Stimulated activated CD4-positive, alpha-beta T cell treated with anti-CD3 and anti-CD28 coated beads, Interleukin-4, amount 100 ng/mL, for 24 hours (primary cell): ENCODE measurements at regions not wholly inside any gene's neighbourhood (a gene's known extent, or its start where the extent isn't known, plus 50 kb on each side); places are given as distances from the start of the nearest gene placed in this dataset.
A peak's percentile ranks its signal among the peaks of the same experiment; 100 is the strongest.

Experiments used
- DNase-seq: peaks from one replicate; pipeline ENCODE4 v3.0.0-alpha.2; 2020

GRCh38 chr12:4045786-4046494, 172.7 kb upstream of the PARP11 start:
- DNase-seq, result no peak

GRCh38 chr12:4044736-4045730, 171.8 kb upstream of the PARP11 start:
- DNase-seq, result no peak

GRCh38 chr12:4044101-4044500, 170.9 kb upstream of the PARP11 start:
- DNase-seq, result no peak

GRCh38 chr12:4041187-4041885, 168.1 kb upstream of the PARP11 start:
- no peak for DNase-seq

GRCh38 chr12:4039931-4040330, 166.7 kb upstream of the PARP11 start:
- no peak for DNase-seq

GRCh38 chr12:4037747-4038312, 164.6 kb upstream of the PARP11 start:
- no peak for DNase-seq

GRCh38 chr12:4036671-4037271, 163.6 kb upstream of the PARP11 start:
- DNase-seq, result no peak

- no peak for DNase-seq
Measured at GRCh38 chr12:4034921-4035320, 161.7 kb upstream of the PARP11 start.

- no peak for DNase-seq
Measured at GRCh38 chr12:4032924-4033615, 159.9 kb upstream of the PARP11 start.

GRCh38 chr12:4031703-4032291, 158.6 kb upstream of the PARP11 start:
- no peak for DNase-seq

GRCh38 chr12:4030929-4031702, 157.9 kb upstream of the PARP11 start:
- peak; percentile 76 for DNase-seq

- peak; percentile 76 for DNase-seq
Measured at GRCh38 chr12:4027412-4027811, 154.2 kb upstream of the PARP11 start.

- no peak for DNase-seq
Measured at GRCh38 chr12:4026517-4026916, 153.3 kb upstream of the PARP11 start.

GRCh38 chr12:4026020-4026358, 152.8 kb upstream of the PARP11 start:
- no peak for DNase-seq

GRCh38 chr12:4025181-4026019, 152.2 kb upstream of the PARP11 start:
- DNase-seq, result no peak

- no peak for DNase-seq
Measured at GRCh38 chr12:4024701-4025100, 151.5 kb upstream of the PARP11 start.

GRCh38 chr12:4015225-4016091, 142.3 kb upstream of the PARP11 start:
- no peak for DNase-seq

GRCh38 chr12:4014858-4015224, 141.6 kb upstream of the PARP11 start:
- no peak for DNase-seq

- no peak for DNase-seq
Measured at GRCh38 chr12:4014444-4014843, 141.2 kb upstream of the PARP11 start.
